NT2/D1 (cell line): ENCODE measurements at regions not wholly inside any gene's neighbourhood (a gene's known extent, or its start where the extent isn't known, plus 50 kb on each side); places are given as distances from the start of the nearest gene placed in this dataset.
A peak's percentile ranks its signal among the peaks of the same experiment; 100 is the strongest.

Experiments
- DNase-seq: peaks from one replicate; pipeline ENCODE4 v3.0.0-alpha.2; 2011; ENCODE audit warnings: low read depth, low spot score
- H3K27me3 ChIP-seq: 2 replicates; pipeline ENCODE4 v1.6.0; 2011; ENCODE audit warnings: mild to moderate bottlenecking; ENCODE audit not compliant: insufficient read length, insufficient read depth
- H3K36me3 ChIP-seq: 2 replicates; pipeline ENCODE4 v1.6.1; 2011; ENCODE audit warnings: mild to moderate bottlenecking, low read length, mixed read lengths; ENCODE audit not compliant: insufficient read depth, insufficient read length
- H3K4me1 ChIP-seq: 2 replicates; pipeline ENCODE4 v1.5.1; 2011; ENCODE audit not compliant: insufficient read depth, insufficient read length
- H3K4me3 ChIP-seq: 2 replicates; pipeline ENCODE4 v1.5.1; 2011; ENCODE audit warnings: low read depth; ENCODE audit not compliant: insufficient read length
- H3K9ac ChIP-seq: 2 replicates; pipeline ENCODE4 v1.6.0; 2011; ENCODE audit warnings: low read depth; ENCODE audit not compliant: insufficient read length
- H3K9me3 ChIP-seq: 2 replicates; pipeline ENCODE4 v1.5.1; 2011; ENCODE audit warnings: mild to moderate bottlenecking, low read length; ENCODE audit not compliant: insufficient read depth
- SUZ12 ChIP-seq: IDR thresholded peaks from 2 replicates; pipeline ENCODE4 v1.6.1; 2011; ENCODE audit not compliant: insufficient read length, insufficient read depth; ENCODE audit errors: extremely low read depth
- YY1 ChIP-seq: IDR thresholded peaks from 2 replicates; pipeline ENCODE4 v1.6.1; 2011; ENCODE audit not compliant: insufficient read length, insufficient read depth
- ZNF274 ChIP-seq: IDR thresholded peaks from 2 replicates; pipeline ENCODE4 v1.6.1; 2011; ENCODE audit warnings: mild to moderate bottlenecking, low read depth, low read length

- Histone ChIP-seq H3K9me3 (no peaks in the 10 kb centered on the region), H3K4me3 (no peak overlapping the region), H3K9ac (no peak overlapping the region), H3K27me3 (no peaks in the 10 kb centered on the region), H3K36me3 (no peaks in the 10 kb centered on the region), H3K4me1 (no peaks in the 10 kb centered on the region)
- TF ChIP-seq ZNF274 (no peak), SUZ12 (no peak), YY1 (no peak)
- no peak for DNase-seq
Observed at GRCh38 chr1:83555871-83556270, 443.1 kb downstream of the TTLL7 start.

- Histone ChIP-seq H3K27me3 (no peaks in the 10 kb centered on the region), H3K9me3 (no peaks in the 10 kb centered on the region), H3K4me1 (no peaks in the 10 kb centered on the region), H3K9ac (no peak overlapping the region), H3K4me3 (no peak overlapping the region), H3K36me3 (no peaks in the 10 kb centered on the region)
- DNase-seq = no peak
- no peak for TF ChIP-seq SUZ12
- no peak for TF ChIP-seq ZNF274
- no peak for TF ChIP-seq YY1
Observed at GRCh38 chr1:83554174-83554573, 444.8 kb downstream of the TTLL7 start.

GRCh38 chr1:83552820-83553219 is 446.1 kb downstream of the TTLL7 start:
- TF ChIP-seq YY1 (no peak), SUZ12 (no peak)
- Histone ChIP-seq H3K4me3 (no peak overlapping the region), H3K27me3 (no peaks in the 10 kb centered on the region), H3K9me3 (no peaks in the 10 kb centered on the region), H3K4me1 (no peaks in the 10 kb centered on the region), H3K9ac (no peak overlapping the region), H3K36me3 (no peaks in the 10 kb centered on the region)
- DNase-seq = no peak

GRCh38 chr1:83548311-83548710 is 450.6 kb downstream of the TTLL7 start:
- TF ChIP-seq ZNF274 (no peak), YY1 (no peak), SUZ12 (no peak)
- DNase-seq = no peak
- Histone ChIP-seq H3K9ac (no peak overlapping the region), H3K36me3 (no peaks in the 10 kb centered on the region), H3K4me3 (no peak overlapping the region), H3K4me1 (no peaks in the 10 kb centered on the region), H3K9me3 (no peaks in the 10 kb centered on the region), H3K27me3 (no peaks in the 10 kb centered on the region)

- TF ChIP-seq ZNF274 (no peak), SUZ12 (no peak), YY1 (no peak)
Observed at GRCh38 chr1:83547901-83548300, 451.0 kb downstream of the TTLL7 start.

GRCh38 chr1:83546874-83547273 is 452.1 kb downstream of the TTLL7 start:
- no peaks in the 10 kb centered on the region for H3K36me3 ChIP-seq
- no peaks in the 10 kb centered on the region for H3K4me1 ChIP-seq
- no peaks in the 10 kb centered on the region for H3K9me3 ChIP-seq
- no peak for TF ChIP-seq SUZ12
- TF ChIP-seq YY1 = no peak
- no peak for TF ChIP-seq ZNF274
- no peak overlapping the region for H3K4me3 ChIP-seq
- no peak for DNase-seq
- no peak overlapping the region for H3K9ac ChIP-seq
- H3K27me3 ChIP-seq = no peaks in the 10 kb centered on the region

More at GRCh38 chr1:83547901-83548300, 451.0 kb downstream of the TTLL7 start:
- DNase-seq = no peak
- no peaks in the 10 kb centered on the region for H3K27me3 ChIP-seq
- H3K9me3 ChIP-seq = no peaks in the 10 kb centered on the region
- H3K4me1 ChIP-seq = no peaks in the 10 kb centered on the region
- H3K4me3 ChIP-seq = no peak overlapping the region
- H3K9ac ChIP-seq = no peak overlapping the region
- no peaks in the 10 kb centered on the region for H3K36me3 ChIP-seq

GRCh38 chr1:83545066-83545862 is 453.7 kb downstream of the TTLL7 start:
- no peaks in the 10 kb centered on the region for H3K9me3 ChIP-seq
- H3K4me3 ChIP-seq = no peak overlapping the region
- H3K4me1 ChIP-seq = no peaks in the 10 kb centered on the region
- DNase-seq = peak; percentile 20
- no peaks in the 10 kb centered on the region for H3K27me3 ChIP-seq
- TF ChIP-seq YY1 (no peak), ZNF274 (no peak), SUZ12 (no peak)
- H3K9ac ChIP-seq = no peak overlapping the region
- no peaks in the 10 kb centered on the region for H3K36me3 ChIP-seq
